Gastrocnemius medialis (tissue), 4 donors: ENCODE measurements at regions not wholly inside any gene's neighbourhood (a gene's known extent, or its start where the extent isn't known, plus 50 kb on each side); places are given as distances from the start of the nearest gene placed in this dataset.
"Not testable (repeated sequence)": the region's sequence is repeated elsewhere in the genome, so short reads cannot be mapped to it uniquely, and the experiment has no call there.

Experiments
- ATAC-seq, 2 donors: fragments of 150-250 bp; one replicate each; pipeline ENCODE4 v1.9.1; 2016
- DNase-seq, 2 donors: peaks; one replicate each; pipeline ENCODE4 v3.0.0-alpha.2; 2019
- H3K27ac ChIP-seq, 4 donors: fragments of 200-600 bp; sonication (generic); 1 replicate in 1 of 4; 2 replicates in 3 of 4; pipeline ENCODE4 v1.5.1; 2016 to 2018; ENCODE audit warnings: mild to moderate bottlenecking in 2 of 4, moderate library complexity in 1 of 4
- H3K27me3 ChIP-seq, 3 donors: fragments of 200-600 bp; sonication (generic) in 2 of 3; 1 replicate in 1 of 3; 2 replicates in 2 of 3; pipeline versions ENCODE4 v1.5.1 to v1.6.0; 2016 to 2019; ENCODE audit warnings: mild to moderate bottlenecking in 1 of 3, moderate library complexity in 1 of 3
- H3K36me3 ChIP-seq, 2 donors: fragments of 200-600 bp; sonication (generic) in 1 of 2; one replicate each; pipeline ENCODE4 v1.5.1; 2017 to 2018
- H3K4me1 ChIP-seq, 2 donors: fragments of 200-600 bp; sonication (generic) in 1 of 2; one replicate each; pipeline ENCODE4 v1.5.1; 2016 to 2017; ENCODE audit warnings: mild to moderate bottlenecking in 2 of 2
- H3K4me3 ChIP-seq, 4 donors: fragments of 200-600 bp; sonication (generic) in 3 of 4; 1 replicate in 1 of 4; 2 replicates in 3 of 4; pipeline ENCODE4 v1.5.1; 2016 to 2019; ENCODE audit warnings: mild to moderate bottlenecking in 2 of 4
- H3K9me3 ChIP-seq, 3 donors: fragments of 200-600 bp; sonication (generic) in 2 of 3; 1 replicate in 1 of 3; 2 replicates in 2 of 3; pipeline ENCODE4 v1.5.1; 2016 to 2019
- POLR2A ChIP-seq, 2 donors: fragments of 450-650 bp; IDR thresholded peaks; one replicate each; pipeline ENCODE4 v1.6.1; 2017; ENCODE audit warnings: antibody characterized with exemption in 2 of 2, mild to moderate bottlenecking in 2 of 2, moderate library complexity in 2 of 2
- in situ Hi-C, 4 donors: fragments of 200-750 bp; cut with MboI; loops; one replicate each; pipeline versions ENCODE4 v1.15.0 to v1.8.0; 2017; ENCODE audit warnings: low sequenced_read_pairs in 4 of 4
- intact Hi-C: fragments of 100-400 bp; cut with DNase I; formaldehyde crosslinking; loops from one replicate; pipeline ENCODE4 v1.15.1; 2023; ENCODE audit warnings: low total_unique reads
- TF ChIP-seq, protein P1 (sequence below), 5 experiments: fragments of 450-650 bp in 3 of 5; fragments of 200-600 bp in 2 of 5; sonication (generic) in 2 of 5; IDR thresholded peaks in 4 of 5; conservative IDR thresholded peaks in 1 of 5; 1 replicate in 4 of 5; 2 replicates in 1 of 5; pipeline ENCODE4 v1.5.1; 2016 to 2019; ENCODE audit warnings: antibody characterized with exemption in 5 of 5, mild to moderate bottlenecking in 3 of 5, moderate library complexity in 3 of 5

DNA sequence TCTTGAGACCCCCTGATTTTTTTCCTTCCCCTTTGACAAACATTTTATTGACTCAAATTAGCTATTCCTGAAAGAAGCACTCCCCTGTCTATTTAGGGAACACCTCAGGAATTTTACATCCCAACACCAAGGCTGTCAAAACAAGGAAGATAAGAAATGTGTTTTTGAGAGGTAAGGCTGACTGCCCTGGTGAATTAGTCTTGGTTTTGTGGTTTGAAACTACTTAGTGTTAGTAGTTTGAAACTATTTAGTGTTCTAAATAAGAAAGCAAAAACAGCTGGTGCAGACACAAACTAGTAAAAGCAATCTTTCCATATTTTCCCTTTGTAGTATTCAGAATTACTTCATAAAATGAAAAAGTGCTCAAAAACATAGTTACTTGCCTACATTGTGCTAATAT, 120.7 kb downstream of the PCSK1 start:
- intact Hi-C loops (no loop called here), in situ Hi-C loops (no loop called here)
- H3K27ac ChIP-seq = no peak overlapping the region
- TF ChIP-seq, protein P1, sequence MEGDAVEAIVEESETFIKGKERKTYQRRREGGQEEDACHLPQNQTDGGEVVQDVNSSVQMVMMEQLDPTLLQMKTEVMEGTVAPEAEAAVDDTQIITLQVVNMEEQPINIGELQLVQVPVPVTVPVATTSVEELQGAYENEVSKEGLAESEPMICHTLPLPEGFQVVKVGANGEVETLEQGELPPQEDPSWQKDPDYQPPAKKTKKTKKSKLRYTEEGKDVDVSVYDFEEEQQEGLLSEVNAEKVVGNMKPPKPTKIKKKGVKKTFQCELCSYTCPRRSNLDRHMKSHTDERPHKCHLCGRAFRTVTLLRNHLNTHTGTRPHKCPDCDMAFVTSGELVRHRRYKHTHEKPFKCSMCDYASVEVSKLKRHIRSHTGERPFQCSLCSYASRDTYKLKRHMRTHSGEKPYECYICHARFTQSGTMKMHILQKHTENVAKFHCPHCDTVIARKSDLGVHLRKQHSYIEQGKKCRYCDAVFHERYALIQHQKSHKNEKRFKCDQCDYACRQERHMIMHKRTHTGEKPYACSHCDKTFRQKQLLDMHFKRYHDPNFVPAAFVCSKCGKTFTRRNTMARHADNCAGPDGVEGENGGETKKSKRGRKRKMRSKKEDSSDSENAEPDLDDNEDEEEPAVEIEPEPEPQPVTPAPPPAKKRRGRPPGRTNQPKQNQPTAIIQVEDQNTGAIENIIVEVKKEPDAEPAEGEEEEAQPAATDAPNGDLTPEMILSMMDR (IDR thresholded peaks at IDR 0.05 in 4 of 5, conservative IDR thresholded peaks at IDR 0.05 in 1 of 5) = no peak
- TF ChIP-seq POLR2A (IDR thresholded peaks at IDR 0.05) = no peak
- H3K4me1 ChIP-seq = peaks cover 3% of the 10 kb centered on the region in 2 donors
- H3K36me3 ChIP-seq = no peaks in the 10 kb centered on the region
- no peaks in the 10 kb centered on the region for H3K27me3 ChIP-seq
- no peak for DNase-seq
- H3K9me3 ChIP-seq = no peaks in the 10 kb centered on the region
- no peak for ATAC-seq
- no peak overlapping the region for H3K4me3 ChIP-seq

DNA sequence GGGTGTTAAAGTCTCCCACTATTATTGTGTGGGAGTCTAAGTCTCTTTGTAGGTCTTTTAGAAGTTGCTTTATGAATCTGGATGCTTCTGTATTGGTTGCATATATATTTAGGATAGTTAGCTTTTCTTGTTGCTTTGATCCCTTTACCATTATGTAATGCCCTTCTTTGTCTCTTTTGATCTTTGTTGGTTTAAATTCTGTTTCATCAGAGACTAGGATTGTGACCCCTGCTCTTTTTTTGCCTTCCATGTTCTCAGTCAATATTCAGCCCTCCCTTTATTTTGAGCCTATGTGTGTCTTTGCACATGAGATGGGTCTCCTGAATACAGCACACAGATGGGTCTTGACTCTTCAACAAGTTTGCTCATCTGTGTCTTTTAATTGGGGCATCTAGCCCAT, 126.0 kb downstream of the PCSK1 start:
- ATAC-seq, in situ Hi-C loops: not testable (repeated sequence)

DNA sequence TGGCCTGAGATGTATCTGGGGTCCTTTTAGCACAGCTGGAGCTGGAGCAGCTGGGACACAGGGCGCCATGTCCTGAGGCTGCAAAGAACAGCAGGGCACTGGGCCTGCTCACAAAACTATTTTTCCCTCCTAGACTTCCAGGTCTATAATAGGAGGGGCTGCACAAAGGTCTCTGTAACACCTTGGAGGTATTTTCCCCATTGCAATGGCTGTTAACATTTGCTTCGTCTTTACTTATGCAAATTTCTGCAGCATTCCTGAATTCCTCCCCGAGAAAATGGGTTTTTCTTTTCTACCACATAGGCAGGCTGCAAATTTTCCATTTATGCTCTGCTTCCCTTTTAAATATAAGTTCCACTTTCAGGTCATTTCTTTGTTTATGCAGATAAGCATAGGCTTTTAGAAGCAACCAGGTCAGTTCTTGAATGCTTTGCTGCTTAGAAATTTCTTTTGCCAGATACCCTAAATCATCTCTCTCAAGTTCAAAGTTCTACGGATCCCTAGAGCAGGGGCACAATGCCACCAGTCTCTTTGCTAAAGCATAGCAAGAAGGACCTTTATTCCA, 130.8 kb downstream of the PCSK1 start:
- DNase-seq = no peak
- Histone ChIP-seq H3K27me3 (no peaks in the 10 kb centered on the region), H3K27ac (no peak overlapping the region), H3K4me1 (no peaks in the 10 kb centered on the region), H3K36me3 (no peaks in the 10 kb centered on the region), H3K4me3 (no peak overlapping the region), H3K9me3 (no peaks in the 10 kb centered on the region)
- TF ChIP-seq, protein P1 (IDR thresholded peaks at IDR 0.05 in 4 of 5, conservative IDR thresholded peaks at IDR 0.05 in 1 of 5) = no peak
- no peak for TF ChIP-seq POLR2A (IDR thresholded peaks at IDR 0.05)
- intact Hi-C loops (no loop called here), in situ Hi-C loops (no loop called here)
- no peak for ATAC-seq

More for the DNA sequence above, 126.0 kb downstream of the PCSK1 start:
- H3K9me3 ChIP-seq, H3K4me1 ChIP-seq, H3K27me3 ChIP-seq, H3K36me3 ChIP-seq, intact Hi-C loops, DNase-seq, H3K4me3 ChIP-seq, H3K27ac ChIP-seq: not testable (repeated sequence)

DNA sequence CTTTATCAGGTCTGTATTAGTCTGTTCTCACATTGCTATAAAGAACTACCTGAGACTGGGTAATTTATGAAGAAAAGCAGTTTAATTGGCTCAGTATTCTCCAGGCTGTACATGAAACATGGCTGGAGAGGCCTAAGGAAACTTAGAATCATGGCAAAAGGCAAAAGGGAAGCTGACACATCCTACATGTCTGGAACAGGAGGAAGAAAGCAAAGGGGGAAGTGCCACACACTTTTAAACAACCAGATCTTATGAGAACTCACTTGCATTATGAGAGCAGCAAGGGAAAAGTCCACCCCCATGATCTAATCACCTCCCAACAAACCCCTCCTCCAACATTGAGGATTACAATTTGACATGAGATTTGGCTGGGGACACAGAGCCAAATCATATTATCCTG, 132.1 kb downstream of the PCSK1 start:
- Histone ChIP-seq H3K4me3 (no peak overlapping the region), H3K9me3 (no peaks in the 10 kb centered on the region), H3K27ac (no peak overlapping the region), H3K4me1 (no peaks in the 10 kb centered on the region), H3K27me3 (no peaks in the 10 kb centered on the region), H3K36me3 (no peaks in the 10 kb centered on the region)
- in situ Hi-C loops = no loop called here
- TF ChIP-seq, protein P1 (IDR thresholded peaks at IDR 0.05 in 4 of 5, conservative IDR thresholded peaks at IDR 0.05 in 1 of 5) = no peak
- no peak for TF ChIP-seq POLR2A (IDR thresholded peaks at IDR 0.05)
- DNase-seq (no peak), ATAC-seq (no peak)
- intact Hi-C loops = no loop called here

DNA sequence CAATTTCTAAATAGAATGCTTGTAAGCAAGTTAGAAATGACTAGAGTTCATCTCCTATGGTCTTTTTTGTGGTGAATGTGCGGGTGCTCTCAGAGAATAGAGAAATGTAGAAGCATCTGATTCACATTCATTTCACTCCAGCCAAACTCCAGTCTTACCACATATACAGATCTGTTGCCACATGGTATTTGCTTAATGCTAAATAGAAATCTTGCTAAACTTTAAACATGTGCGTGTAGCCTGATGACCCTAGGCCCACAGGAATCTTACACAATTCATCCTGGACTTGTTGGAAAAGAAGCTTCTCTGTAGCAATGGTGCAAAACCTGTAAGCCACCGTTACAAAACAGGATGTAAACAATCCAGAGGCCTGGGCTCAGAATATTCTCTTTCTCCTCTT, 135.2 kb downstream of the PCSK1 start:
- no peaks in the 10 kb centered on the region for H3K9me3 ChIP-seq
- TF ChIP-seq POLR2A (IDR thresholded peaks at IDR 0.05) = no peak
- TF ChIP-seq, protein P1 (IDR thresholded peaks at IDR 0.05 in 4 of 5, conservative IDR thresholded peaks at IDR 0.05 in 1 of 5) = no peak
- intact Hi-C loops (no loop called here), in situ Hi-C loops (no loop called here)
- H3K36me3 ChIP-seq = no peaks in the 10 kb centered on the region
- ATAC-seq (peak in 1 of 2 donors; percentile 41), DNase-seq (no peak)
- H3K27me3 ChIP-seq = no peaks in the 10 kb centered on the region
- no peak overlapping the region for H3K4me3 ChIP-seq
- no peak overlapping the region for H3K27ac ChIP-seq
- peaks cover 0 to 8% of the 10 kb centered on the region in 2 donors for H3K4me1 ChIP-seq
